ENCODE measurements at regions not wholly inside any gene's neighbourhood (a gene's known extent, or its start where the extent isn't known, plus 50 kb on each side); places are given as distances from the start of the nearest gene placed in this dataset.

DNA sequence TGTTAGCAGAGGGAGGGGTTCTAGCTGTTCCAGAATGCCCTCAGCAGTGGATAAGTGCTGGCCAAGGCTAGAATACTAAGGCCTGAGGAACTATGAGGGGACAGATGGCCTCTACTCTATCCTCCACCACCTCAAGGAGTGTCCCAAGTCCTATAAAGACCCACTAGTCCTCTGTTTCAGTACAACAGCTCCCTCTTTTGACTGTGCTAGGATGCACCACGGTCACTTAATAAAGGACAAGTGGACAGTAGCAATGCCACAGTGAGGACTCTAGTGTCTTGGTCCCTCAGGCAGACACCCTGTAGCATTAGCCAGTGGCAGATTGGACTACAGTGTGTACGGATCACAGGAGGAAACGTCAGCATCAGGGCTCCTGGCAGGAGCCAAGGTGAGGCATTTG, 171.8 kb upstream of the PROK2 start:
- Histone ChIP-seq H3T11ph (ENCODE audit: low read length) (no peak overlapping the region), H3K4ac (ENCODE audit: low read depth, low read length) (no peak overlapping the region), H2BK20ac (ENCODE audit: low read depth, low read length, poor library complexity, severe bottlenecking) (no peak overlapping the region), H4K8ac (replicated peaks; ENCODE audit: insufficient read length, low read depth, low read length) (no peak overlapping the region), H3K56ac (ENCODE audit: insufficient read length, low read depth, low read length) (no peak overlapping the region), H3K14ac (ENCODE audit: insufficient read depth, low read length) (no peak overlapping the region), H3K79me2 (ENCODE audit: insufficient read depth, low read length) (no peaks in the 10 kb centered on the region), H2BK15ac (ENCODE audit: low read depth, low read length) (no peak overlapping the region), H2AFZ (ENCODE audit: low read length) (no peak overlapping the region), H3K23ac (ENCODE audit: insufficient read length, low read depth, low read length) (no peak overlapping the region), H2AK5ac (ENCODE audit: insufficient read length, low read length) (no peak overlapping the region), H3K4me1 (ENCODE audit: insufficient read depth, low read length) (peaks cover 11% of the 10 kb centered on the region; the same call in 1 of the 2 replicates), H2BK5ac (ENCODE audit: insufficient read length, low read length) (no peak overlapping the region), H4K91ac (ENCODE audit: insufficient read length, low read depth, low read length) (no peak overlapping the region), H2BK12ac (ENCODE audit: insufficient read length, low read depth, low read length) (no peak overlapping the region), H4K5ac (ENCODE audit: insufficient read length, low read depth, low read length) (no peak overlapping the region), H3K9ac (ENCODE audit: extremely low read depth, insufficient read length, low read length) (no peak overlapping the region), H3K79me1 (ENCODE audit: insufficient read depth, low read depth, low read length, poor library complexity, severe bottlenecking) (no peaks in the 10 kb centered on the region), H2BK120ac (ENCODE audit: low read depth, low read length, poor library complexity, severe bottlenecking) (no peak overlapping the region), H3K9me3 (ENCODE audit: control insufficient read depth, low read depth, low read length) (no peaks in the 10 kb centered on the region), H3K27me3 (ENCODE audit: insufficient read depth, low read length) (no peaks in the 10 kb centered on the region), H3K4me2 (ENCODE audit: insufficient read depth, insufficient read length, low read length) (no peak overlapping the region), H4K20me1 (ENCODE audit: control insufficient read depth, insufficient read depth, insufficient read length) (no peaks in the 10 kb centered on the region), H3K18ac (ENCODE audit: insufficient read length, low read depth, low read length) (no peak overlapping the region), H3K27ac (ENCODE audit: insufficient read length, low read depth, low read length) (no peak overlapping the region), H3K23me2 (ENCODE audit: insufficient read length, low read depth, low read length, poor library complexity, severe bottlenecking) (no peaks in the 10 kb centered on the region)
- peaks cover 30 to 31% of the 10 kb centered on the region in 2 experiments for H3K4me1 Mint-ChIP-seq
- H3K4me3 Mint-ChIP-seq, result no peak overlapping the region
- peaks cover 3 to 4% of the 10 kb centered on the region in 2 experiments; a peak in 3 of 5 replicates for H3K9me3 Mint-ChIP-seq
- no peaks in the 10 kb centered on the region for H3K27me3 Mint-ChIP-seq (ENCODE audit: low read depth)
- peak; percentile 47 for DNase-seq
- peak overlapping the region in 1 of 3 experiments; percentile 38; a peak in 1 of 7 replicates for H3K27ac Mint-ChIP-seq
- TF ChIP-seq, protein P1, sequence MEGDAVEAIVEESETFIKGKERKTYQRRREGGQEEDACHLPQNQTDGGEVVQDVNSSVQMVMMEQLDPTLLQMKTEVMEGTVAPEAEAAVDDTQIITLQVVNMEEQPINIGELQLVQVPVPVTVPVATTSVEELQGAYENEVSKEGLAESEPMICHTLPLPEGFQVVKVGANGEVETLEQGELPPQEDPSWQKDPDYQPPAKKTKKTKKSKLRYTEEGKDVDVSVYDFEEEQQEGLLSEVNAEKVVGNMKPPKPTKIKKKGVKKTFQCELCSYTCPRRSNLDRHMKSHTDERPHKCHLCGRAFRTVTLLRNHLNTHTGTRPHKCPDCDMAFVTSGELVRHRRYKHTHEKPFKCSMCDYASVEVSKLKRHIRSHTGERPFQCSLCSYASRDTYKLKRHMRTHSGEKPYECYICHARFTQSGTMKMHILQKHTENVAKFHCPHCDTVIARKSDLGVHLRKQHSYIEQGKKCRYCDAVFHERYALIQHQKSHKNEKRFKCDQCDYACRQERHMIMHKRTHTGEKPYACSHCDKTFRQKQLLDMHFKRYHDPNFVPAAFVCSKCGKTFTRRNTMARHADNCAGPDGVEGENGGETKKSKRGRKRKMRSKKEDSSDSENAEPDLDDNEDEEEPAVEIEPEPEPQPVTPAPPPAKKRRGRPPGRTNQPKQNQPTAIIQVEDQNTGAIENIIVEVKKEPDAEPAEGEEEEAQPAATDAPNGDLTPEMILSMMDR (conservative IDR thresholded peaks at IDR 0.05), result peak; percentile 54
- WGBS (ENCODE audit: extremely low coverage, insufficient read length, low lambda C conversion rate), result no CpG with 5 or more reads among the region's 3 CpGs
- H3K36me3 Mint-ChIP-seq (ENCODE audit: insufficient read depth in 1 of 3, low read depth in 3 of 3), result peaks cover 1 to 3% (median 2%) of the 10 kb centered on the region in 3 experiments; a peak in 2 of 7 replicates

Measured in H9 (cell line).